ENCODE measurements at regions not wholly inside any gene's neighbourhood (a gene's known extent, or its start where the extent isn't known, plus 50 kb on each side); places are given as distances from the start of the nearest gene placed in this dataset.

DNA sequence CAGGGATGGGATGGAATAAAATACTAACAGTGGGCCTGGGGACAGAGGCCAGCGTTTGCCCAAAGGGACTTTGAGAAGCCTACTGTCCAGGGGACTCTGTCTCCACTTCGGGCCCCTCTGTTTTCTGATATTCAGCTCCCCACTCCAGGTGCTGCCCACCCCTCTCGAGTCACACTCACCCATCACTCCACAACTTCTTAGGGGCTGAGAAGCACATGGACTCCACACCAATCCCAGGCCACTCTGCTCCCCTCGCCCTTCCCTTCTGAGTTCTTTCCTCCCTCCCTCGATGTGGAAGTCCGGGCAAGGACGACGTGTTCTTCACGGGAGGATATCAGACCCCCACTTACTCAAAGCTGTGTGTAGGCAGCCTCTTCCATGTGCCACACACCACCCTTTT, 124.5 kb downstream of the BARX1 start:
- TF ChIP-seq, protein P1, sequence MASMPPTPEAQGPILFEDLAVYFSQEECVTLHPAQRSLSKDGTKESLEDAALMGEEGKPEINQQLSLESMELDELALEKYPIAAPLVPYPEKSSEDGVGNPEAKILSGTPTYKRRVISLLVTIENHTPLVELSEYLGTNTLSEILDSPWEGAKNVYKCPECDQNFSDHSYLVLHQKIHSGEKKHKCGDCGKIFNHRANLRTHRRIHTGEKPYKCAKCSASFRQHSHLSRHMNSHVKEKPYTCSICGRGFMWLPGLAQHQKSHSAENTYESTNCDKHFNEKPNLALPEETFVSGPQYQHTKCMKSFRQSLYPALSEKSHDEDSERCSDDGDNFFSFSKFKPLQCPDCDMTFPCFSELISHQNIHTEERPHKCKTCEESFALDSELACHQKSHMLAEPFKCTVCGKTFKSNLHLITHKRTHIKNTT (CRISPR knock-in tag; IDR thresholded peaks at IDR 0.05) = no peak
- TF ChIP-seq ZNF24 (IDR thresholded peaks at IDR 0.05) (no peak), KDM1A (CRISPR knock-in tag; IDR thresholded peaks at IDR 0.05) (no peak), ZNF83 (CRISPR knock-in tag; IDR thresholded peaks at IDR 0.05; ENCODE audit: borderline replicate concordance) (no peak), YY1 (IDR thresholded peaks at IDR 0.05; ENCODE audit: insufficient read depth, insufficient replicate concordance, low read depth, low read length) (no peak), CTCF (CRISPR knock-in tag; IDR thresholded peaks at IDR 0.05) (no peak), ZNF549 (CRISPR knock-in tag; IDR thresholded peaks at IDR 0.05) (no peak), DNMT1 (CRISPR knock-in tag; IDR thresholded peaks at IDR 0.05) (no peak), EEA1 (CRISPR knock-in tag; IDR thresholded peaks at IDR 0.05; ENCODE audit: borderline replicate concordance) (no peak), MBNL3 (CRISPR knock-in tag; conservative IDR thresholded peaks at IDR 0.05) (no peak)

Data from HepG2 (cell line).